B cell (primary cell): ENCODE measurements at regions not wholly inside any gene's neighbourhood (a gene's known extent, or its start where the extent isn't known, plus 50 kb on each side); places are given as distances from the start of the nearest gene placed in this dataset.

ENCODE experiments used
- EZH2 ChIP-seq: IDR thresholded peaks from 2 replicates; pipeline ENCODE4 v1.6.1; 2012; ENCODE audit warnings: borderline replicate concordance, low read depth, mild to moderate bottlenecking, moderate library complexity, low read length; ENCODE audit not compliant: insufficient read depth, poor library complexity, severe bottlenecking
- TF ChIP-seq, protein P1 (sequence below): fragments of 200-600 bp; IDR thresholded peaks from one replicate; pipeline ENCODE4 v1.8.0; 2022; ENCODE audit warnings: antibody characterized with exemption, mild to moderate bottlenecking

DNA sequence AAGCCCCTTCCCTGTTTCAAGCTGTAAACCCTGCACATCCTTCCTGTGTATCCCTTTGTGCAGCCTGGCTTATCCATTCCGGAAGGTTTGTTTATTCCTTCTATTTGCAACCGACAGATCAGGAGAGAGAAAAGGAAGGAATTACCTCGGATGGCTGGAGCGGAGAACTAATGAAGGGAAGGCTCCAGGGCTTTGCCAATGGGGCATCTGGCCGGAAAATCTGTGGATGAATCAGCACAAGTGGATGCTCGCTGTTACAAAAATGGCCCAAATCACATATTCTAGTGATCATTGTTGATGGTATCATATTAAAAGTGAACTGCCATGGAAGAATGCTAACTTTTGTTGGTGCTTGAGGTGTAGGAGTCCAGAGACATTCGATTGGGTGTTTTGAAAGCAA is 97.1 kb downstream of the AQP4 start:
- TF ChIP-seq, protein P1, sequence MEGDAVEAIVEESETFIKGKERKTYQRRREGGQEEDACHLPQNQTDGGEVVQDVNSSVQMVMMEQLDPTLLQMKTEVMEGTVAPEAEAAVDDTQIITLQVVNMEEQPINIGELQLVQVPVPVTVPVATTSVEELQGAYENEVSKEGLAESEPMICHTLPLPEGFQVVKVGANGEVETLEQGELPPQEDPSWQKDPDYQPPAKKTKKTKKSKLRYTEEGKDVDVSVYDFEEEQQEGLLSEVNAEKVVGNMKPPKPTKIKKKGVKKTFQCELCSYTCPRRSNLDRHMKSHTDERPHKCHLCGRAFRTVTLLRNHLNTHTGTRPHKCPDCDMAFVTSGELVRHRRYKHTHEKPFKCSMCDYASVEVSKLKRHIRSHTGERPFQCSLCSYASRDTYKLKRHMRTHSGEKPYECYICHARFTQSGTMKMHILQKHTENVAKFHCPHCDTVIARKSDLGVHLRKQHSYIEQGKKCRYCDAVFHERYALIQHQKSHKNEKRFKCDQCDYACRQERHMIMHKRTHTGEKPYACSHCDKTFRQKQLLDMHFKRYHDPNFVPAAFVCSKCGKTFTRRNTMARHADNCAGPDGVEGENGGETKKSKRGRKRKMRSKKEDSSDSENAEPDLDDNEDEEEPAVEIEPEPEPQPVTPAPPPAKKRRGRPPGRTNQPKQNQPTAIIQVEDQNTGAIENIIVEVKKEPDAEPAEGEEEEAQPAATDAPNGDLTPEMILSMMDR = no peak
- no peak for TF ChIP-seq EZH2
